GM18520 (cell line): ENCODE measurements at regions not wholly inside any gene's neighbourhood (a gene's known extent, or its start where the extent isn't known, plus 50 kb on each side); places are given as distances from the start of the nearest gene placed in this dataset.

Source experiments
- ATAC-seq: cut with Tn5 transposase; IDR thresholded peaks from one replicate; pipeline ENCODE4 v1.9.1; 2021; ENCODE audit not compliant: unreplicated experiment

DNA sequence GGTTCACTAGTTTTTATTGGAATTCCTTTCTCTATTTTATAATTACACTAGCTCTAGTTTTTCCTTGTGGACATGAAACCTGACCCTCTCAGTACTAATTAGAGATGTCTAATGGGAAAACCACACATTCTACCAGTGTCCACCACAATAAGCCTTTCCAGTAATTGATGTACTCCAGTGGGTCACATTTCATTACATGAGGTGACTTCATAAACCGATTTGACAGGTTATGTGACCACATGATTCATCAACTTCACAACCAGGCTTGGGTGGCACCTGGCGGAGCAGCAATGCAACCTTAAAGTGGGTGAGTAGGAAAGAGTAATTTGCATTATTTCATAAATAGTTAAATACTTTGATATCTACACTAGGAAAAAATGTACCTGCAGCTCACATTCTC lies 284.2 kb upstream of the ADAMTS16 start:
- ATAC-seq = no peak

GRCh38 chr5:4857761-4858160 lies 282.4 kb upstream of the ADAMTS16 start:
- no peak for ATAC-seq

DNA sequence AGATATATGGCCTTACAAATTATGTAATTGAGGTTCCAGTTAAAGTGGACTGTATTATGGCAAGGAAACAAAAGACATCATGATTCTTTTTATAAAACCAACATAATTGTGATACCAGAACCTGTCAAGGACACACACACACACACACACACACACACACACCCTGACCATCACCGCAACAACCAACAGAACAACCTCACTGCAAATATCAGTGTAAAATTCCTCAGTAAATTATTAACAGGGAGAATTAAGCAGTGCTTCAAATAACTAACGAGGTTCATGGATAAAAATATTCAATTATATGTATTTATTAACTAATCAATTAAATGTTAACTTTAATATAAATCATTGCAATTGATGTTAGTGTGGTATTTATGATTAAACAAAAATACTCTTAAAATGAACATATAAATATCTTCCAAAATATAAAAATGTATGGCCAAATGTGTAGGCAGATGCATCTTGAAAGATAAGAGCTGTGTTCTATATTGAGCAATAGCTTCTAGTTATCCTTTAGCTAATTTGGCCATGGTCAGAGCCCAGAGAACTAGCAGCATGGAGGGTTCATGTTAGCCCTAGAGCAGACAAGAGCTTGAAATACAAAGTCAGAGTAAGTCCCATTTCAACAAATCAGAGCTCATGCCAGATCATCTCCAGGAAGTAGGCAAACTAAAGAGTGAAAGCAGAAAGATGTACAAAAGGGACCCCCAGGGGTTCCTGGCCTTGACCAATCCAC lies 280.5 kb upstream of the ADAMTS16 start:
- no peak for ATAC-seq

DNA sequence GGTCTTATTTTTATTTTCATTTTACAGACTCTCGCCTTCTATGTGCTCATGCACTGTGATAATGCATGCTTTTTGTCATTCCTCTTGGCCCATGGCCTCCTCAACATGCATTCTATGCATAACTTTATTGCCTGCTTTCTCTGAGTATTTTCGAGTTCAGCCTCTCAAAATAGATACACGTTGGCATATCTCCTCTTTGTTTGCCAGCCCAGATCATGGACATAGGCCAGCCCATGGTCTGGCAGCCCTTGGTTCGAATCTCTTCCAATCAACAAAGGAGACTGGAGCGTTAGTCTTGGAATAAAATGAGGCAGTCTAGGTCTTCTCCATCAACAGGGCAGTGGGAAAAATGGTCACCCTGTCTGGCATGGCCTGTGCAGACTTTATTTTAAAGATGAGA lies 279.5 kb upstream of the ADAMTS16 start:
- no peak for ATAC-seq

DNA sequence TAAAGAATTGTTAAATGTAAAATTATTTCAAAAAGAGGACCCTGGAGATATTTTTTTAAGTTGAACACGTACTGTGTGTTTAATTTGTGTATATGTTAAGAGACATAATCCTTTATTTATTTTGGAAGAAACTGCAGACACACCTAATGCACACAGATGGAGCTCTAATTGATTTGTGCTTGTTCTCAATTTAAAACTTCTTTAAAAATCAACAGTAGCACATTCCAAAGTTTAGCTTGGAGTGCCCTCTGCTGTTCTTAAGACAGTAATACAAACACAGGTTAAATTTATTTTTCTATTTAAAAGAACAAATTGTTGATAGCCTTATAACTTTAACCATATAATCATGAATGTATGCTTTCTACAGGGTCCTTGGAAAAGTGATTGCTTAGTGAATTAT lies 277.6 kb upstream of the ADAMTS16 start:
- no peak for ATAC-seq

DNA sequence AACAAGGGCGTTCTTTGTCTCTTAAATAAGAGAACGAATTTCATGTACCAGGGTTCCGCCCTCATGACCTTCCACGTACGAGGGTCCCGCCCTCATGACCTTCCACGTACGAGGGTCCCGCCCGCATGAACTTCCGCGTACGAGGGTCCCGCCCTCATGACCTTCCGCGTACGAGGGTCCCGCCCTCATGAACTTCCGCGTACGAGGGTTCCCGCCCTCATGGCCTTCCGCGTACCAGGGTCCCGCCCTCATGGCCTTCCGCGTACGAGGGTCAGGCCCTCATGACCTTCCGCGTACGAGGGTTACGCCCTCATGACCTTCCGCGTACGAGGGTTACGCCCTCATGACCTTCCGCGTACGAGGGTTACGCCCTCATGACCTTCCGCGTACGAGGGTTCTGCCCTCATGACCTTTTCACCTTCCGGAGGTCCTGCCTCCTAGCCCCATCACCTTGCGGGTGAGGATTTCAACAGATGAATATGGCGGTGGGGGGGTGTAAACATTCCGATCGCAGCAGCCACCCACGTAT lies 273.9 kb upstream of the ADAMTS16 start:
- no peak for ATAC-seq

- ATAC-seq = no peak
Measured at GRCh38 chr5:4866817-4867216, 273.3 kb upstream of the ADAMTS16 start.

DNA sequence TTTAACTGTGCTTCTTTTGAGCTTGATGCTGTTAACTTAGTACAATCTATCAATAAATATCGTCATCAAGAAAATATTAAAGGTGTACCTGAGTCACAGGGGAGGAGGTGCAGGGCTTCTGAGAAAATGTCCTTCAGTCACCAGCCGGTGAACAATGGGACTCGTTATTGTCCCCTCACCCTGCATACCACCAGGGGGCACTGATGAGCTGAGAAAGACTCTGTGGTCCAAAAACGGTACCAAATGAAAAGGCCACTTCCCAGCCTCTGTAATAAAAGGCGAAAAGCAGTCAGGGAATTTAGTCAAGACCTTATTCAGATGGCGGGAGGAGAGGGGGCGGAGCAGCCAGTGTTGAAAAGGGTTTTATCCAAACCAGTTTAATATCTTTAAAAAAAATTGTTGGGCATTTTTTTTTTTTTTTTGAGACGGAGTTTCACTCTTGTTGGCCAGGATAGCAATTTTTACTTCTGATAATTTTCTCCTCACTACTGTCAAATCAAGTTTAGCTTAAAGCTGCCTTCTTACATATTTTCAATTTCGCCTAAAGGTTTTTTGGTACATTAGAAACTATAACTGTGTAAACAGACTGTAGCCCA lies 271.9 kb upstream of the ADAMTS16 start:
- no peak for ATAC-seq

- no peak for ATAC-seq
Measured at GRCh38 chr5:4873652-4874051, 266.5 kb upstream of the ADAMTS16 start.

DNA sequence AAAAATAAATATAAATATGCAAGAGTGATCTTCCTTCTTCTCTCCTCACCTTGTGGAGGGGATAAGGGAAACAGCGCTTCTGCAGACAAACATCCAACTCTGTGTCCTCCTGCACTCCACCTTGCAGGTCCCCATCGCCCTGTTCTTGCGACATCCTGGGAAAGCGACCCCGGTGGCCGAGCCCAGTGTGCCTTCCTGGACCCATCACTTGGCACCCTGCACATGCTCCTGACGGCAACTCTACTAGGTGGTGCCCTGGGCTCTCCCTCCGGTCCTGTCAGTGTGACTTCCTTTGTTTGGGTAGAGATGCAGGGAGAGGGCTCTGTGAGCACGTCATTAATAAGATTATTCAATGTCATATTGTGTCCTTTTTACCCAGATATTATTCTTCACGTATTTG lies 266.0 kb upstream of the ADAMTS16 start:
- ATAC-seq = no peak

GRCh38 chr5:4875942-4876341 lies 264.2 kb upstream of the ADAMTS16 start:
- no peak for ATAC-seq

GRCh38 chr5:4876804-4877203 lies 263.3 kb upstream of the ADAMTS16 start:
- no peak for ATAC-seq

- ATAC-seq = no peak
Measured at GRCh38 chr5:4877579-4877978, 262.6 kb upstream of the ADAMTS16 start.

DNA sequence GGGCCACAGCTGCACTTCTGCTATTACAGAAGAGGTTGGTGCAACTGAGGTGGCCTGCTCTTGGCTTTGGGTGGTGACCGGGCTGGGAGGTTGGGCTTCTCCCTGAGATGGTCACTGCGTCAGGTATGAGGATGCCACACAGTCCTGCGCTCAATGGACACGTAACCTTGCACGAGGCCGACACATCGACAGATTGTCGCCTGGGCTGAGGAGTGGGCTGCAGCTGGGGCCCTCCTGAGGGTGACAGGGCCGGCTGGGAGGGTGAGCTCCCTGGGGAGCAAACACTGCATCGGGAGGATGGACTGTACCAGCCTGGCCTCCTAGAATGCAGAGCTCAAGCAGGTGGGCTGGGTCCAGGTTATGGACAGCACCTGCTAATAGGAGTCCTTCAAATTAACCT lies 261.1 kb upstream of the ADAMTS16 start:
- ATAC-seq = no peak

GRCh38 chr5:4879693-4880303 lies 260.3 kb upstream of the ADAMTS16 start:
- peak; percentile 74 for ATAC-seq

DNA sequence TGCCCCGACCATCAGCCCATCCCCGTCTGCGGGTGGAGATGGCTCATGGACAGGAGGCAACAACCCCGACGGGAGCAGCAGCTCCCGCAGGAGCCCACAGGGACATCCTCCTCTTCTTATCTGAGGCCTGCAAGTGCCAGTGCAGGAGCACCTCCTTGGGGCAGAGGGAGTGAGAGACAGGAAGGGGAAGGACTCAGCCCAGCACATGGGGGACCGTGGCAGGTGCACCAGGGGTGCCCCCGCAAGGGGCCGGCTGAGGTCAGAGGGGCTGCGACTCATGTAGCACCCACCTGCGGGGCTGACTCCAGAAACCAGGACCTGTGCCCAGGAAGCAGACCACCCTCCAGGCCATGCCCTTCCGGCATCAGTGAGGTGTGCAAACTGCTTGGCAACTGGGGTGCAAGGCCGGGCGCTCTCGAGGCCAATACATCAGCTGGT lies 259.8 kb upstream of the ADAMTS16 start:
- no peak for ATAC-seq

DNA sequence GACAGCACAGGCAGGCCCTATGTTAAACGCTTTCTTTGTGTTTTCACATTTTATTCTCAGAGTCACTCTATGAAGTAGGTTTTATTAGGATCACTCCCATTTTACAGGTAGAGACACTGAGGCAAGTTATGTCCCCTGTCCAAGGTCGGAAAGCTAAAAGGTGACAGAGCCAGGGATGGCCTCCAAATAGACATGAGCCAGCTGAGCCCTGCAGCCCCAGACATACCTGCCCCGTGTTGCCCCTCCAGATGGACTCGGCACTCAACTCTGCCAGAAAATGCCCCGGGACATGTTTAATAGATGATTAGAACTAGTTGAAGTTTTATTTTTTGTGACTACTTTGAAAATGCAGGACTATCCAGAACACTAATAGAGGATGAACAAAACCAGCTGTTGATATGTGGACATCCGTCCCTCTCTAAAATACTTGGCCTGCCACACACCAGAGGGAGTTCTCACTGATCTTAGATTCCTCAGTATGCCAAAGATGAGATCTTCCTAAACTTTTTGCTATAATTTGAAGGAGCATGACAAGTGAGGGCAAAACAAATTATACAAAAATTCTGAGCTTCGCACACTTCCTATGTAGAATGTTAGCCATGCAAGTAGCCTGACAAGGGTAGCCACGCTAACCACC lies 258.6 kb upstream of the ADAMTS16 start:
- no peak for ATAC-seq

GRCh38 chr5:4882186-4882585 lies 257.9 kb upstream of the ADAMTS16 start:
- no peak for ATAC-seq

GRCh38 chr5:4883360-4883759 lies 256.8 kb upstream of the ADAMTS16 start:
- ATAC-seq = no peak

- no peak for ATAC-seq
Measured at GRCh38 chr5:4893063-4893744, 246.9 kb upstream of the ADAMTS16 start.

GRCh38 chr5:4896328-4896727 lies 243.8 kb upstream of the ADAMTS16 start:
- ATAC-seq = no peak
